SU-DHL-6 (cell line): ENCODE measurements at regions not wholly inside any gene's neighbourhood (a gene's known extent, or its start where the extent isn't known, plus 50 kb on each side); places are given as distances from the start of the nearest gene placed in this dataset.

Experiments used
- H2AFZ ChIP-seq: fragments of 200-600 bp; sonication (generic); 2 replicates; pipeline ENCODE4 v1.6.1; 2014; ENCODE audit warnings: low read depth, mild to moderate bottlenecking, moderate library complexity, mixed read lengths, antibody characterized with exemption, low read length; ENCODE audit not compliant: severe bottlenecking
- H3F3A ChIP-seq: fragments of 200-600 bp; shearing (Covaris generic); 2 replicates; pipeline ENCODE4 v1.6.0; 2016; ENCODE audit warnings: antibody characterized with exemption, mild to moderate bottlenecking; ENCODE audit not compliant: insufficient read depth
- H3K27ac ChIP-seq: fragments of 200-600 bp; sonication (generic); 2 replicates; pipeline ENCODE4 v1.5.1; 2016; ENCODE audit warnings: low read depth, mild to moderate bottlenecking, low read length, moderate library complexity, mixed read lengths
- H3K27me3 ChIP-seq: fragments of 200-600 bp; sonication (generic), shearing (Covaris generic); 2 replicates; pipeline ENCODE4 v1.6.0; 2014; ENCODE audit warnings: mild to moderate bottlenecking, low read length
- H3K36me3 ChIP-seq: fragments of 200-600 bp; sonication (generic); 2 replicates; pipeline ENCODE4 v1.6.1; 2014; ENCODE audit warnings: mild to moderate bottlenecking, low read length, mixed read lengths
- H3K4me2 ChIP-seq: fragments of 300-600, 200-600 bp; shearing (Covaris generic), sonication (generic); 2 replicates; pipeline ENCODE4 v1.6.0; 2014; ENCODE audit warnings: low read length, low read depth, mild to moderate bottlenecking; ENCODE audit not compliant: poor library complexity, severe bottlenecking
- H3K4me3 ChIP-seq: fragments of 200-600 bp; sonication (generic); 2 replicates; pipeline ENCODE4 v1.5.1; 2014; ENCODE audit warnings: antibody characterized with exemption, low read length, mild to moderate bottlenecking, mixed read lengths; ENCODE audit not compliant: insufficient read depth, poor library complexity, severe bottlenecking
- H3K79me2 ChIP-seq: fragments of 200-600 bp; sonication (generic); 2 replicates; pipeline ENCODE4 v1.6.1; 2014; ENCODE audit warnings: mild to moderate bottlenecking, low read length, moderate library complexity; ENCODE audit not compliant: insufficient read depth
- H3K9ac ChIP-seq: fragments of 200-600 bp; sonication (generic); 2 replicates; pipeline ENCODE4 v1.7.0; 2014; ENCODE audit warnings: mild to moderate bottlenecking, low read length
- H3K9me2 ChIP-seq: fragments of 200-600 bp; sonication (generic); replicated peaks from 2 replicates; pipeline ENCODE4 v1.6.1; 2014; ENCODE audit warnings: low read length; ENCODE audit not compliant: insufficient read depth
- H3K9me3 ChIP-seq: fragments of 200-600 bp; sonication (generic); 2 replicates; pipeline ENCODE4 v1.6.1; 2014; ENCODE audit warnings: low read length, mixed read lengths; ENCODE audit not compliant: insufficient read depth
- H4K20me1 ChIP-seq: fragments of 200-600 bp; sonication (generic); 2 replicates; pipeline ENCODE4 v1.6.1; 2014; ENCODE audit warnings: low read depth, mild to moderate bottlenecking, antibody characterized with exemption, low read length, moderate library complexity, mixed read lengths
- EZH2phosphoT487 ChIP-seq: fragments of 200-600 bp; sonication (generic), shearing (Covaris generic); conservative IDR thresholded peaks from 2 replicates; pipeline ENCODE4 v1.6.1; 2018; ENCODE audit warnings: mild to moderate bottlenecking, antibody characterized with exemption, low read length, moderate library complexity, mixed read lengths
- TF ChIP-seq, protein P1 (sequence below): fragments of 200-600 bp; sonication (generic); IDR thresholded peaks from one replicate; pipeline ENCODE4 v1.5.1; 2017; ENCODE audit warnings: antibody characterized with exemption, mild to moderate bottlenecking, low read length, moderate library complexity; ENCODE audit not compliant: insufficient read depth, poor library complexity, severe bottlenecking

GRCh38 chr6:121994919-121995318 is 404.5 kb upstream of the HSF2 start:
- no peak overlapping the region for H3K4me2 ChIP-seq
- H3K9me3 ChIP-seq: peaks cover 4% of the 10 kb centered on the region; the same call in 1 of the 2 replicates
- H3K36me3 ChIP-seq: no peaks in the 10 kb centered on the region
- H3K27ac ChIP-seq: no peak overlapping the region
- no peak overlapping the region for H2AFZ ChIP-seq
- H3K9me2 ChIP-seq: no peaks in the 10 kb centered on the region
- no peaks in the 10 kb centered on the region for H3F3A ChIP-seq
- no peaks in the 10 kb centered on the region for H4K20me1 ChIP-seq
- no peak overlapping the region for H3K9ac ChIP-seq
- H3K79me2 ChIP-seq: no peaks in the 10 kb centered on the region
- TF ChIP-seq, protein P1, sequence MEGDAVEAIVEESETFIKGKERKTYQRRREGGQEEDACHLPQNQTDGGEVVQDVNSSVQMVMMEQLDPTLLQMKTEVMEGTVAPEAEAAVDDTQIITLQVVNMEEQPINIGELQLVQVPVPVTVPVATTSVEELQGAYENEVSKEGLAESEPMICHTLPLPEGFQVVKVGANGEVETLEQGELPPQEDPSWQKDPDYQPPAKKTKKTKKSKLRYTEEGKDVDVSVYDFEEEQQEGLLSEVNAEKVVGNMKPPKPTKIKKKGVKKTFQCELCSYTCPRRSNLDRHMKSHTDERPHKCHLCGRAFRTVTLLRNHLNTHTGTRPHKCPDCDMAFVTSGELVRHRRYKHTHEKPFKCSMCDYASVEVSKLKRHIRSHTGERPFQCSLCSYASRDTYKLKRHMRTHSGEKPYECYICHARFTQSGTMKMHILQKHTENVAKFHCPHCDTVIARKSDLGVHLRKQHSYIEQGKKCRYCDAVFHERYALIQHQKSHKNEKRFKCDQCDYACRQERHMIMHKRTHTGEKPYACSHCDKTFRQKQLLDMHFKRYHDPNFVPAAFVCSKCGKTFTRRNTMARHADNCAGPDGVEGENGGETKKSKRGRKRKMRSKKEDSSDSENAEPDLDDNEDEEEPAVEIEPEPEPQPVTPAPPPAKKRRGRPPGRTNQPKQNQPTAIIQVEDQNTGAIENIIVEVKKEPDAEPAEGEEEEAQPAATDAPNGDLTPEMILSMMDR: no peak
- TF ChIP-seq EZH2phosphoT487: no peak
- H3K4me3 ChIP-seq: no peak overlapping the region
- H3K27me3 ChIP-seq: no peaks in the 10 kb centered on the region

GRCh38 chr6:121998631-121999030 is 400.8 kb upstream of the HSF2 start:
- no peaks in the 10 kb centered on the region for H3K9me2 ChIP-seq
- H2AFZ ChIP-seq: no peak overlapping the region
- TF ChIP-seq, protein P1: no peak
- no peak for TF ChIP-seq EZH2phosphoT487
- no peaks in the 10 kb centered on the region for H3K27me3 ChIP-seq
- H3K27ac ChIP-seq: no peak overlapping the region
- no peak overlapping the region for H3K4me2 ChIP-seq
- H4K20me1 ChIP-seq: no peaks in the 10 kb centered on the region
- H3K9me3 ChIP-seq: no peaks in the 10 kb centered on the region
- H3F3A ChIP-seq: no peaks in the 10 kb centered on the region
- H3K36me3 ChIP-seq: no peaks in the 10 kb centered on the region
- no peaks in the 10 kb centered on the region for H3K79me2 ChIP-seq
- no peak overlapping the region for H3K4me3 ChIP-seq
- no peak overlapping the region for H3K9ac ChIP-seq

- H3K27me3 ChIP-seq: no peaks in the 10 kb centered on the region
- H3K9me2 ChIP-seq: no peaks in the 10 kb centered on the region
- no peak overlapping the region for H3K4me3 ChIP-seq
- no peaks in the 10 kb centered on the region for H3F3A ChIP-seq
- H3K4me2 ChIP-seq: no peak overlapping the region
- no peak overlapping the region for H3K9ac ChIP-seq
- H3K36me3 ChIP-seq: no peaks in the 10 kb centered on the region
- H3K79me2 ChIP-seq: no peaks in the 10 kb centered on the region
- H3K27ac ChIP-seq: no peak overlapping the region
- no peak overlapping the region for H2AFZ ChIP-seq
- no peaks in the 10 kb centered on the region for H4K20me1 ChIP-seq
- no peaks in the 10 kb centered on the region for H3K9me3 ChIP-seq
- no peak for TF ChIP-seq EZH2phosphoT487
- TF ChIP-seq, protein P1: no peak
Measured at GRCh38 chr6:121999456-122000065, 399.9 kb upstream of the HSF2 start.
